Gastroesophageal sphincter (tissue), 3 donors: ENCODE measurements at regions not wholly inside any gene's neighbourhood (a gene's known extent, or its start where the extent isn't known, plus 50 kb on each side); places are given as distances from the start of the nearest gene placed in this dataset.

Source experiments
- POLR2A ChIP-seq, 2 donors: fragments of 450-650 bp; IDR thresholded peaks; one replicate each; pipeline ENCODE4 v1.6.1; 2017; ENCODE audit warnings: antibody characterized with exemption in 2 of 2, mild to moderate bottlenecking in 2 of 2, moderate library complexity in 1 of 2
- POLR2AphosphoS5 ChIP-seq: sonication (generic); formaldehyde crosslinking; IDR thresholded peaks from one replicate; pipeline ENCODE4 v1.6.1; 2017; ENCODE audit warnings: antibody characterized with exemption
- TF ChIP-seq, protein P1 (sequence below), 4 experiments: fragments of 200-600 bp in 2 of 4; fragments of 450-650 bp in 2 of 4; sonication (generic) in 1 of 4; IDR thresholded peaks; one replicate each; pipeline ENCODE4 v1.5.1; 2017 to 2019; ENCODE audit warnings: antibody characterized with exemption in 4 of 4, mild to moderate bottlenecking in 2 of 4, moderate library complexity in 2 of 4

DNA sequence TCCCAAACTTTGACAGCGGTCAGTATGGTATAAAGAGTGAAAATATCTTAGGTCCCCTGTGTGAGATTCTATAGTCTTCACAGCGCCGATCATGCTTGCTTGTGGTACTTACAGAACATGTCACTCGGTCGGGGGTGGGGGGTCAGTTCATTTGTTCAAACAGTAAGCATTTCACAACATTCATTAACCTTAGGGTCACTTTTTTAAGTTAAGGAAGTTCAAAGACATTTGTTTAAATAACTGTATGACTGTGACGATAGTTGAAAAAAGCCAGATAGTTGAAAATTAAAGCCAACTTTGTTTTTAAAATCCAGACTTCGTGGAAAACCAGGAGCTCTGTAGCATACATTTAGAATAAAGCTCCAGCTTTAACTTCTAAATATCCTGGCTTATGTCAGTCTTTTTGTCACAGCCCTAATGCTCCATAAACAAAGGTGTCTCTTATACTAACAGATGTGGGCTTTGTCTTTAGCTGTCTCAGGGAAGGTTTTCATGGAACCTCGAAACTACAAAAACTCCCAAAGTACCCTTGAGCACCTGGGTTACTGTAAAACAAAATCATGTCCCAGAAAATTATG lies 57.9 kb upstream of the PHACTR2 start:
- TF ChIP-seq, protein P1, sequence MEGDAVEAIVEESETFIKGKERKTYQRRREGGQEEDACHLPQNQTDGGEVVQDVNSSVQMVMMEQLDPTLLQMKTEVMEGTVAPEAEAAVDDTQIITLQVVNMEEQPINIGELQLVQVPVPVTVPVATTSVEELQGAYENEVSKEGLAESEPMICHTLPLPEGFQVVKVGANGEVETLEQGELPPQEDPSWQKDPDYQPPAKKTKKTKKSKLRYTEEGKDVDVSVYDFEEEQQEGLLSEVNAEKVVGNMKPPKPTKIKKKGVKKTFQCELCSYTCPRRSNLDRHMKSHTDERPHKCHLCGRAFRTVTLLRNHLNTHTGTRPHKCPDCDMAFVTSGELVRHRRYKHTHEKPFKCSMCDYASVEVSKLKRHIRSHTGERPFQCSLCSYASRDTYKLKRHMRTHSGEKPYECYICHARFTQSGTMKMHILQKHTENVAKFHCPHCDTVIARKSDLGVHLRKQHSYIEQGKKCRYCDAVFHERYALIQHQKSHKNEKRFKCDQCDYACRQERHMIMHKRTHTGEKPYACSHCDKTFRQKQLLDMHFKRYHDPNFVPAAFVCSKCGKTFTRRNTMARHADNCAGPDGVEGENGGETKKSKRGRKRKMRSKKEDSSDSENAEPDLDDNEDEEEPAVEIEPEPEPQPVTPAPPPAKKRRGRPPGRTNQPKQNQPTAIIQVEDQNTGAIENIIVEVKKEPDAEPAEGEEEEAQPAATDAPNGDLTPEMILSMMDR (IDR thresholded peaks at IDR 0.05), result no peak
- no peak for TF ChIP-seq POLR2A (IDR thresholded peaks at IDR 0.05)
- no peak for TF ChIP-seq POLR2AphosphoS5
